ENCODE measurements at regions not wholly inside any gene's neighbourhood (a gene's known extent, or its start where the extent isn't known, plus 50 kb on each side); places are given as distances from the start of the nearest gene placed in this dataset.
"Not testable (repeated sequence)": the region's sequence is repeated elsewhere in the genome, so short reads cannot be mapped to it uniquely, and the experiment has no call there.

DNA sequence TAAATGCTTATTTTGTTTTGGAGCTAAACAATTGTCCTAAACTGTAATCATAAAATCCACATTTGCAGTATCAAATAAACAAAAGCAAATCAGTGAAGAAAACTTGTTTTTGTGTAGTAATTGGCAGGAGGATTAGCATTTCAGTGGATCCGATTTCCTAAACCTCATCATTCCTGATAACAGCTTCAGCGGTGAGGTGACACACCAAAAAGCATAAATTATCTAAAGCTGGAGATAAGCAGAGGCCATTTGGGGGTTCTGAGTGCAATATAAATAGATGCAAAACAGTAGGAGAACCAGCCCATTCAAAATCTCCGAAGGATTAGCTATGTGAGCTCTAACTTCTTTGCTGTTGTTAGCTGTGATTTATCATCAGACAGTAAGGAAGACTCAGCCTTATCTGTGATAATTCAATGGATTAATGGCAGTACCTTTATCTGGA, 235.8 kb downstream of the EPHA7 start:
- DNase-seq = no peak

DNA sequence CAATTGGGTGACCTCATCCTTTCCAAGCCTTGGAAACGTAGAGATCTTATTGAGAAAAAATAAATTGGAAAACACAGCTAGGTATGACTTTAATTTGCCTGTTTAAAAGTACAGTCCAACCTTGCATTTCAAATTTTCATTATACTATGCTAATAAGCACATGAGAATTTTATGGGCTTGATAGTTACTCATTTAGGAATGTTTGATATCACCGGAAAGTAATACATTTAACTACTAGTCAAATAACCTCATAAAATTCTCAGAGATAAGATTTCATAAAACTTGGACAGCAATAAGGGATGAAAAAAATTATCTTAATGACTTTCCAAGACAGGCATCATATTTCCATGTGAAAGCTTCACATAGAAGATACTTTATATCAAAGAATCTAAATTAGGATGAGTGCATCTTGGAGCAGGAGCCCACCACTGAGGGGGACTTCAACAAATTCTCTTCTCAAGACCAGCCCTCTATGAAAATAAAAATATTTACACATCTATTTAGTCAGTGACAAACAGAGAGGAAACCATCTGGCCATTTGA, 236.3 kb downstream of the EPHA7 start:
- DNase-seq = no peak

- DNase-seq = no peak
Observed at GRCh38 chr6:93177918-93178317, 241.4 kb downstream of the EPHA7 start.

- no peak for DNase-seq
Observed at GRCh38 chr6:93177438-93177837, 241.9 kb downstream of the EPHA7 start.

- no peak for DNase-seq
Observed at GRCh38 chr6:93176070-93176469, 243.3 kb downstream of the EPHA7 start.

DNA sequence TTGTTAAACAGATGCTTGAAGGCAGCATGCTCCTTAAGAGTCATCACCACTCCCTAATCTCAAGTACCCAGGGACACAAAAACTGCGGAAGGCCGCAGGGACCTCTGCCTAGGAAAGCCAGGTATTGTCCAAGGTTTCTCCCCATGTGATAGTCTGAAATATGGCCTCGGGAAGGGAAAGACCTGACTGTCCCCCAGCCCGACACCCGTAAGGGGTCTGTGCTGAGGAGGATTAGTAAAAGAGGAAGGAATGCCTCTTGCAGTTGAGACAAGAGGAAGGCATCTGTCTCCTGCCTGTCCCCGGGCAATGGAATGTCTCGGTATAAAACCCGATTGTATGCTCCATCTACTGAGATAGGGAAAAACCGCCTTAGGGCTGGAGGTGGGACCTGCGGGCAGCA, 245.8 kb downstream of the EPHA7 start:
- DNase-seq = not testable (repeated sequence)

DNA sequence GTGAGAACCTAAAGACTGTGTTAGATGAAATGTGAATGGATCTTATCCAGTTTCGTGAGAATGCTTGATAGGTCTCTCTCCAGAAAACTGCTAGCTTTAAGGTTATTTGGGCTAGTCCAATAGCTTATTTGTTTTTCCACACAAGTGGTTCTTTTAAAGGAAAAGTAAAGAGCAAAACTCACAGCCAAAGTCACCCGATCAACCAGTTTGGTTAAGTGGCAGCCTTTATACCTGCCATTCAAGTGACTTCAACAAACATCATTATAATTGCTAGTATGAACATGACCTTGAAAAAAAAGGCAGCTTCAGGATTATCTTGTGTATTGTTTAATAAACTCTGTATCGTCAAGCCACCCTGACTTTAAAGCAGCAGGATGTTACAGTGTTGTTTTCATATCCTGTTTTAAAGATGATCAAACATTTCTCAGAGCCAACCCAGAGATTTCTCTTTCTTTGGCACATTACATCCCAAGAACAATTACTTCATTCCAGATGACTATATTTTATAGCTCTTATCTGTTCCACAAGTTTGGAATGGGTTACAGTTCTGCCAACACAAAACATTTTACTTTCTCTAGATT, 253.4 kb downstream of the EPHA7 start:
- DNase-seq = peak; percentile 71

DNA sequence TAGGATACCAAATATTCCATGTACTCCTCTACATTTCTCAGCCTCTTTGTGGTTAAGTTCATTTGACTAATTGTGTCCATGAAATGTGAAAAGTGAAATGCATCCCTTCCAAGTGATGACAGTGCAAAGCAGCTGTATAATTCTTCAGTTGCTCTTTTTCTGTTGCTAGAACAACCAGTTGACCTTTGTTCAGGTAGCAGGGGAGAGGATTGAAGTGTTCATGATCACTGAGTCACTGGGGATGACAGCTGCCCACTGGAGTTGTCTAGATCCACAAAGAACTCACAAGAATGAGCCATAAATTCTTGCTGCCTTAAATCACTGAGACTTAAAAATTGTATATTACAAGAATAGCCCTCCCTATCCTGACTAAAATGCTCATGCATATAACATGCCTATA, 254.6 kb downstream of the EPHA7 start:
- DNase-seq = no peak

- DNase-seq = no peak
Observed at GRCh38 chr6:93163146-93163545, 256.2 kb downstream of the EPHA7 start.

- DNase-seq = no peak
Observed at GRCh38 chr6:93139408-93140081, 279.8 kb downstream of the EPHA7 start.

- no peak for DNase-seq
Observed at GRCh38 chr6:93136111-93136510, 283.2 kb downstream of the EPHA7 start.

DNA sequence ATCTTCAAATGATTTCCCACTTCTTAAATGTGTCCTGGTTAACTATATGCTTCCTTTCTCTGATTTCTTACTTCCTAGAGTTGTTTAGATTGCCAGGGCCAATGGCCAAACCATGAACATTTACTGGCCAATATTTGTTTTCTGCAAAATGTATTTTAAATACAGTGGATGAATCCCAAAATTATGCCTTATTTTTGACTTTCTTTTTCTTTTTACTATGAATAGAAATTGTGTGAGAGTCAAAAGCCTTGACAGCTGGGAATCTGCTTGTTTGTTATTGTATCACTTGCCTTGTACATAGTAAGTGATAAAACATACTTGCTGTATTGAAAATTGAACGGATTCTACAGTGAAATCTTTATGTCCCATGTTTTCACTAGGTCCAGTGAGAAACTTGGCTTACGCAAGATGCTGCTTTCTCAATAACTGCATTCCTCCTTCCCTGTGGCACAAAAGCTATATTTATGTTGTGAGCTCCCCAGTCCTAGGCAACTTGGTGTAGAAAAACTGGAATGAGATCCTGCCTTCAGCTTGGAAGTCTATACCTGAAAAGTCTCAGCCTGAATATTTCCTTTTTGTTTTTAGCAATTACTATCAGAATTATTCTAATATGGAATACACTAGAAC, 295.2 kb downstream of the EPHA7 start:
- DNase-seq = no peak

DNA sequence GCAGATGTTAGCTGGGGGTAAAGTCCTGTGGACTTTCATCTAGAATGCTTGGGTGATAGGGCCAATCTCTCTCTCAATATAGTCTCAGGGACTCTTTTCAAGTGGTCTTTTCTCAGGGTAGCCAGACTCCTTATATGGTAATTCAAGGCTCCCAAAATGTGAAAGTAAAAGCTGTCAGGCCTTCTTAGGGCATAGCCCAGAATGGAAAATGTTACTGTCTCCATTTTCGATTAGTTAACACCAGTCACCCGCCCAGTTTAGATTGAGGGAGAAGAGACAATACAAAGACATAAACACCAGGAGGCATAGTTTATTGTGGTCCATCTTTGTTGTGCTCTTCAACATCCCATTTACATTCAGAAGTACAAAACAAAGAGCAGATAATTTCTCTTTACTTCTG, 295.8 kb downstream of the EPHA7 start:
- no peak for DNase-seq

DNA sequence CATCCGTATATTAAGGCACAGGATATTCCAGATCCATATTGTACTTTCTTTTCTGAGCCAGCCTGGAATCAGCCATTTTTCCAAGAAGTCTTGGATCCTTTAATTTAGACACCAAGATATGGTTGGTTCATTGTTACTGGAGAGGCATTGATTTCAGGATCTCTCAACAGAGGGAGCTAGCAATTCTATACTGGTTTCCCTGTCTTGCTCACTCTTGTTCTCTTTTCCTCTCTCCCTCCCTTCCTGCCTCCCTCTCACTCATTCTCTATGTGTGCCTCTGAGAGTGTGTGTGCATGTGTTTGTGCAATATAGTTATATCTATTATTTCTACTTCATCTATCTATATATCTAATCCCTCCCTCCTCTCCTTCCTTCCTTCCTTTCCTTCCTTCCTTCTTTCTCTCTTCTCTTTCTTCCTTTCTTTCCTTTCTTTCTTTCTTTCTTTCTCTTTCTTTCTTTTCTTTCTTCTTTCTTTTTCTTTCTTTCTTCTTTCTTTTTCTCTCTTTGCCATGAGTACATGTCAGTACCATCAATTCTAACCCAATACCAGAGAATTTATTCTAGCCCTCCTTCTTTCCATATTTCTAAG, 299.1 kb downstream of the EPHA7 start:
- no peak for DNase-seq

DNA sequence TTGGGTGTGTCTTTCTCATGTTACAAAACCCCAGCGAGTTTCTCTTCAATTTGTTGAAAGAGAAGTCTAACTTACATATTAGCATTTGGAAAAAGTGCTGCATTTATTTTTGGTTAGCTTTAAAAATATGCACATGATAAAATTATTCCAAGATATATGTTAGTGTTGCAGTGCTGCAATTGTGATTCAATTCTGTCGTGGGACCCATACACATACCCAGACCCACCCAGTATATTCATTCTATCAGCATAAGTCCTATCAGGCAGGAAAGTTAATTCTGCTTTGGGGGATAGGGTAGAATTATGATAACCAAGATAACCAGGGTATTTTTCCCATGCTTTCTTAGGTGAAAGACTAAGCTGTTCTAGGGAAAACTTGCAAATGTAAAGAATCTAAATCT, 313.5 kb downstream of the EPHA7 start:
- DNase-seq = no peak

- no peak for DNase-seq
Observed at GRCh38 chr6:93105017-93105416, 314.3 kb downstream of the EPHA7 start.

GRCh38 chr6:93104195-93104817, 315.1 kb downstream of the EPHA7 start:
- DNase-seq = no peak

GRCh38 chr6:93088621-93089501, 330.5 kb downstream of the EPHA7 start:
- no peak for DNase-seq

- DNase-seq = no peak
Observed at GRCh38 chr6:93087606-93088005, 331.8 kb downstream of the EPHA7 start.

DNA sequence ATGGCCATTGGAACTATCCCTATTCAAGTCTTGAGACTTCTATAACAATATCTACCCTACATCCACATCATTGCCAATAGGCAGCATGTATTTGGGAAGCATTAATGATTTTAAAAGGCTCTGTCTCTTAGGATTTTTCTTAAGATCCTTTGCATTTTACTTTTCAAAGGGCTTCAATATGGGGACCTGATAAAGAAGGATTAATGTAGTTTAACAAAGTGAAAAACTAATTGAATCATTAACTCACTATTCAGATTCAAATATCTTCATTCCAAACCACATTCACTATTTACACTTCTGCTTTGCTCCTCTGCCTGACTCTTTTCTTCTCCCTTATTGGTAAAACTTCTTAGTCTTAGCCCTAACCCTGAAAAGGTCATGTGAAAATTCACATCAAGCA, 333.0 kb downstream of the EPHA7 start:
- no peak for DNase-seq

- DNase-seq = no peak
Observed at GRCh38 chr6:93083337-93084230, 335.8 kb downstream of the EPHA7 start.
